ENCODE measurements at regions not wholly inside any gene's neighbourhood (a gene's known extent, or its start where the extent isn't known, plus 50 kb on each side); places are given as distances from the start of the nearest gene placed in this dataset.
"Not testable (repeated sequence)": the region's sequence is repeated elsewhere in the genome, so short reads cannot be mapped to it uniquely, and the experiment has no call there.

DNA sequence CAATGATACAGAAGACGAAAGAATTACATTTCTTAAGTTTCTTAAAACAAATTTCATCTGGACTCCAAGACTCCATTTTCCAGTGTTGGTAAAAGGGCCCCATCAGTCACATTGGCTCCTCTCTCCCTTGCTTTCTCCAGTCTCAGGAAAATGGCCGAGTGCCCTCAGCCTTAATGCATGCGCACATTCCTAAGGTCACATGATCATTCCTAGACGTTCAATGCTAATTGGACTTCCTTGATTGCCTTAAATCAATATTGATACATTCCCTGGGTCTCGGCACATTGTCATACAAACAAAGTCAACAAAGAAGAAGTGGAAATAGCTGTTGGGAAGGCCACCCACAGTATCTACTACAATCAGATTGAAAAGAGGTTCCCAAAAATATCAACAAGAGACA is 413.6 kb upstream of the GRAMD2B start:
- no peak for DNase-seq (ENCODE audit: low read depth)

DNA sequence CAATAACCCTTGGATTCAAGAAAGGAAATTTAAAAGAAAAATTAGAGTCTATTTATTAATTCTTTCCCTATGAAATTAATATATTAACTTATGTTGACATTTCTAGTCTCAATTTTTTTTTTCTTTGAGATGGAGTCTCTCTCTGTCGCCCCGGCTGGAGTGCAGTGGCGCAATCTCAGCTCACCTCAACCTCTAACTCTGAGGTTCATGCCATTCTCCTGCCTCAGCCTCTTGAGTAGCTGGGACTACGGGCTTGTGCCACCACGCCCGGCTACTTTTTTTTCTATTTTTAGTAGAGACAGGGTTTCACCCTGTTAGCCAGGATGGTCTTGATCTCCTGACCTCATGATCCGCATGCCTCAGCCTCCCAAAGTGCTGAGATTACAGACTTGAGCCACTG is 411.7 kb upstream of the GRAMD2B start:
- not testable (repeated sequence) for DNase-seq (ENCODE audit: low read depth)

DNA sequence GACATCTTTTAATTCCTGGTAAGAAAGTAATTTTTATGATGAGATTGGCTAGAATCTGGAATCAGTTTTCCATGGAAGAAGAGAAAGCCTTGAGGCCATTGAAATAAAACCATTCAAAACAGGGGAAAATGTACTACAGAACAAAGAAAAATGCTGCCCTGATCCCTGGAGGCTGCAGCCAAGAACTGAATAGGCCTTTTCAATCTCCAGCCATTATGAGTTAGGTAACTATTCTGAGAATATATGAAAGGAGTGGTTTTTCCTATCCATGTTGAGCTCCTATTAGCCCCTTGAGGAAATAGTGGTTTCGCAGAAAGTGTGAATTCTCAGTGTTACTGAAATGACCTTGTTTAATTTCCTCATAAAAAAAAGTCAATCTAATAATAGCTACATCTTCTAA is 408.5 kb upstream of the GRAMD2B start:
- DNase-seq (ENCODE audit: low read depth): no peak

DNA sequence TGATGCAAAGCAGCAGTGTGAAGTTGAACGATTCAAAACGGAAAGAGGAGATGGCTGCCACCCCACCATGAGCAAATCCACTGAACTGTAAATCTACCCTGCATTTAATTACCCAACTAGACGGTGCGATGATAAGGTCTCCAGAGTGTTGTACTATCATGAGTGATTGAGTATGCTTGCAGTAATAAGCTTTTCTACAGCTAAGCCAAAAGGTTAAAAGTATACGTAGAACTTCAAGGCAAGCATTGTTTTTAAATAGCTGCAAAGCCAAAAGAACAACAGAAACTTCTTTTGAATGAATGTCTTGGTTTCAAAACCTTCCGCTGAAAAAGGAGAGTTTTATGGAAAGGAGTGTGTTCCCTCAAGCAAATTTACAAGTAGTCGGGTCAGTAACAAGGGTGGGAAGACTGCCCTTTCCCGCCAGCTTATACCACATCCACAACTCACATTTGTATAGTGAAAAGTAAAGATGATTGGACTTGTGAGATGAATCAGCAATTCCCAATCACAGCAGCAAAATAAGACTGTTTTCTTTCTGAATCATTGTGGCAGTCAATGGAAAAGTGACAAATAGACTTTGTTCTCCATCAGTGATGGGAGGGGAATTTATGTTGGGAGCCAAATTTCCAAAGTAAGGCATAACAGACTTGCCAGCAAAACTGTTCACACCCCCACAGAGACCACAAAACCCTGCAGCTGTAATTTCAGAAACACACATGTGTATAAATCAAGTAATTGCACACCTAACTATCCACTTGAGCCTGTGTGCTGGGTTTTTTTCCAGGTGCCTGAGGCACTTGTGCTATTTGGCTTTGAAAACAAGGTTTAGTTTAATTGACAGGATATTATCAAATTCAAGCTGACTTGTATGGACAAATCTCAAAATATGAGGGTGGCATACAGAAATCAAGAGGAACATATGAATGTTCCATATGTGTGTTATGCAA is 407.7 kb upstream of the GRAMD2B start:
- DNase-seq (ENCODE audit: low read depth): no peak

DNA sequence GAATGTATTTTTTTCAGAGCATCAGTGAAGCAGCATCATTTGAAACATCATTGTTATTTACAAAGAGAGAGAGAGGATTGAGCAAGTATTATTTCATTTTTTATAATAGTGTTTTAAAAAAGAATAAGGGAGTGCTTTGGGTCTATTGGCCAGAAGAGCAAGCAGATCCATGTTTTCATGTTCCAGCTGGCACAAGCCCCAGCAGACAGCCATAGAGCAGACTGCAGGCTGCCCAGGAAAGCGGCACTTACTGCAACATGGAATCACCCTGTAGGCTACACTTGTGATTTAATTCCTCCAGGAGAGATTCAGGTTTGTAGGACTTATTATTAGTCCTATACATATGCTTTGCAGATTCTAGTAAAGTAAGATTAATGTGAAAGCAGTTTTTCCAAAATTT is 407.0 kb upstream of the GRAMD2B start:
- DNase-seq (ENCODE audit: low read depth): no peak

DNA sequence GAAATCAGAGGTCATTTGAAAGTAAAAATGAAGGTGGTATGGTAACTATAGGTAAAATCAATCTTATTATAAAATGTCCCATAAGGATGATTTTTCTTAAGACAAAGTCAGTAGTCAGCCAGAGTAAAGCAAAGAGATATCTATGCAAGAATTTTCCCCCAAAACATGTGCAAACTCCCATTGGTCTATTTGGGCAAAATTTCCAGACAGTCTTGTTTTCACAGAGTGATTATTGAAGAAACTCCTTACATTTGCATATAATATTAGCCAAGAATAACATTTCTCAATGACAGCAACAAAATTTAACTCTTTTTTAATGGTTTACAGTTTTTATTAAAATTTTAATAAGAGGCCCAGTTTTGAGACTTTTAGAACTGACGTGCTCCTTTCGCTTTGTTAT is 406.1 kb upstream of the GRAMD2B start:
- DNase-seq (ENCODE audit: low read depth): no peak

DNA sequence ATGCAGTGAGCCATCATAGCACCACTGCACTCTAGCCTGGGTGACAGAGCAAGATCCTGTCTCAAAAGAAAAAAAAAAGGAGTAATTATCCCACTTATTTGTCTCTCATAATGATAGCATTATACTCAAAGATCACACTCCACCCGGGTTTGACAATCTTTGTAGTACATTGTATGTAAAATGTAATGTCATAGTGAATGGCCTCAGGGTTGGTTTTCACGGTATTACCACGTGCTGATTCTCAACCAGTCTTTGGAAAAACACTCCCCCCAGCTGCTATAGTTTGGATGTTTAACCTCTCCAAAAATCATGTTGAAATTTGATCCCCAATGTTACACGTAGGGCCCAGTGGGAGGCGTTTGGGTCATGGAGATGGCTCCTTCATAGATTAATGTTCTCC is 402.4 kb upstream of the GRAMD2B start:
- DNase-seq (ENCODE audit: low read depth): no peak

DNA sequence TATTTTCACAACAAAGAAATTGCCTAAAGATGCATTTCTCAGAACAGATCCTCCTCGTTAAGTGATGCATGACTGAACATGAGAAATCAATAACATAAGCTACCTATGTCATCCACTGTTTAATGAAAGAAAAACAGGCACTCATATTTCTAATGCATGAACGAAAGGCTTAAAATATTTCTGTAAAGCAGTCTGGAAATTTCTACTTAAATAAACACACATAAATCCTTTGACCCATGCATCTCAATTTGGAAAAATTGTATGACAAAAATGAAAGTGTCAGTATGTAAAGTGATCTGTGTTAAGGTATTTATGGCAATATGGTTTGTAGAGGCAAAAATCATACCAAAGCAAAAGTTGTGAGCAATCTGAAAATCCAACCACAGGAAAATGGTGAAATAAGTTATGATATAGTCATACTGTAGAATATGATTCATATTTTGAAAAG is 399.2 kb upstream of the GRAMD2B start:
- no peak for DNase-seq (ENCODE audit: low read depth)

DNA sequence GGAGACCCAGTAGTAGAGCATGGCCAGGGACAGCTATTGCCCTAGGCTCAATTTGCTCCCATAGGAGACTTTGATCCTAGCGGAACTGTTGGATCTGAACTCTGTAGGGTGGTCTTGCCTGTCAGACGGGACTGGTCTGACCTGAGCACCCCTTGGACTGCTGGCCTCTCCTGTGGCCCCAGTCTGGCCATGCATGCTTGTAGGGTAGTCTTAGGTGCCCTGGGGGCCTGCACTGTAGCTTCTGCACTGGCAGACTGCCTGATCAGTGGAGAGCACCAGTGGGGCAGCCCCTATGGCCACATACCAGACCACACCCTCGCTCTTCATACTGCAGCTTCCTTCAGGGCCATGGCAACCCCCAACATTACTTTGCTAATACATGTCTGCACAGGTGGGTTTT is 396.1 kb upstream of the GRAMD2B start:
- DNase-seq (ENCODE audit: low read depth): no peak

DNA sequence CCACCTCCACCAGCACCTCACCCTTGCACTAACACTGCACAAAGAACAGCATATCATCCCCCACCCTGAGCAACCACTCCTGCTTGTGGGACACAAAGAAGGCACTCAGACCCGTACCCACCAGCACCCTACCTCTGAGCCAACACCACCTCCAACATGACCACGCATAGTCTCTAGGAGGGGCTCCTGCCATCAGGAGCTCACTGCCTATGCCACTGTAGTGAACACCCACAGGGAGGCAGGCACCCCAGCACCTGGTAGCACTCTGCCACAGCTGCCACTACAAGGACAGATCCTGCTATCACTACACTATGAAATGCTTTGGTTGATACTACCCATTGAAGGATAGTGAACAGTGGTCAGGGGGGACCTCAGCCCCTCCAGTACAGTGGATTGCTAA is 395.6 kb upstream of the GRAMD2B start:
- no peak for DNase-seq (ENCODE audit: low read depth)

DNA sequence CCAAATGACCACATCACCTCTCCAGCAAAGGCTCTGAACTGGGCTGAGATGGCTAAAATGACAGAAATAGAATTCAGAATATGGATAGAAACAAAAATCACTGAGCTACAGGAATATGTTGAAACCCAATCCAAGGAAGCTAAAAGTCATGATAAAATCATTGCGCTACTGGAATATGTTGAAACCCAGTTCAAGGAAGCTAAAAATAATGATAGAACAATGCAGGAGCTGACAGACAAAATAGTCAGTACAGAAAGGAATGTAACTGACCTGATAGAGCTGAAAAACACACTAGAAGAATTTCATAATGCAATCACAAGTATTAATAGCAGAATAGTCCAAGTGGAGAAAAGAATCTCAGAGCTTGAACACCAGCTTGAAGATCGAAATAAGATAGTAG is 394.9 kb upstream of the GRAMD2B start:
- no peak for DNase-seq (ENCODE audit: low read depth)

DNA sequence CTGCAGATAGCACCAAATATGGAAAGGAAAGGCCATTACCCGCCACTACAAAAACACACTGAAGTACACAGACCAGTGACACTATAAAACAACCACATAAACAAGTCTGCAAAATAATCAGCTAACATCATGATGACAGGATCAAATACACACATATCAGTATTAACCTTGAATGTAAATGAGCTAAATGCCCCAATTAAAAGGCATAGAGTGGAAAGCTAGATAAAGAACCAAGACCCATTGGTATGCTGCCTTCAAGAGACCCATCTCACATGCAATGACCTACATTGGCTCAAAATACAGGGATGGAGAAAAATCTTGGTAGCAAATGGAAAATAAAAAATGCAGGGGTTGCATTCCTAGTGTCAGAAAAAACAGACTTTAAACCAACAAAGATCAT is 393.9 kb upstream of the GRAMD2B start:
- DNase-seq (ENCODE audit: low read depth): not testable (repeated sequence)

DNA sequence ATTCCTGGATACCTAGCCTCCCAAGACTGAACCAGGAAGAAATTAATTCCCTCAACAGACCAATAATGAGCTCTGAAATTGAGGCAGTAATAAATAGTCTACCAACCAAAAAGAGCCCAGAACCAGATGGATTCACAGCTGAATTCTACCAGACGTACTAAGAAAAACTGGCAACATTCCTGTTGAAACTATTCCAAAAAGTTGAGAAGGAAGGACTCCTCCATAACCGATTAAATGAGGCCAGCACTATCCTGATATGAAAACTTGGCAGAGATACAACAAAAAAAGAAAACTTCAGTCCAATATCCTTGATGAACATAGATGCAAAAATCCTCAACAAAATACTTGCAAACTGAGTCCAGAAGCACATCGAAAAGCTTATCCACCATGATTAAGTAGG is 392.5 kb upstream of the GRAMD2B start:
- DNase-seq (ENCODE audit: low read depth): no peak

DNA sequence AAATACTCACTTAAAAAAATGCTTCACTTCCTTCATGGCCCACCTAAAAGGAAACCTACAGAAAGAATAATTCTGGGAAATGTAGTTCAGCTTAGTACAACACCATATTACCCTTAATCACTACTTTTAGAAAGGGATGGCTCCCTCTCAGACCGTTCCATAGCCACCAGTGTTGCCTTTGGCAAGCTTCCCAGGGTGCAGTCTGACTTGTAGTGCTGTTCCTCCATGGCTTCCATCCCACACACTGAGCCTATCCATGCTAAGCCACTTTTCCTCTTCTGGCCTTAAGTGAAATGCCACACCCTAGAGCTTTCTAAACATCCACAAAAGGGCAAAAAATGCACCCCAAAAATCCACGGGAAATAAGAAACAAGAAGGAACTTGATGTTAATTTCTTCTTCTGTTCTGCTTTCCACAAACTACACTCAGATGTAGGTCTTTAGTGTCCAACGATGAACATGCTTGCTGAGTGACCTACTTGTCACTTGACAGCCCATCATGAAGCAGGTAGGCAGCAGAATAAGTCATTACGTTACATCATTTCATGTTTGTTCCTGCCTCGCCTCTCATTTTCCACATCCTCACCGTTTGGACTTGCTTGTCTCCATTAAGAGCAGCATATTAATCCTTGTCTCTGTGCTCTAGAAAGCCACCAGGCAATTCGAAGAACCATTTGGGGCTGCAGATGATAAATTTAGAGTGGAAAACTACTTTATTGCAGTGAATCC is 391.1 kb upstream of the GRAMD2B start:
- peak; percentile 60 for DNase-seq (ENCODE audit: low read depth)

DNA sequence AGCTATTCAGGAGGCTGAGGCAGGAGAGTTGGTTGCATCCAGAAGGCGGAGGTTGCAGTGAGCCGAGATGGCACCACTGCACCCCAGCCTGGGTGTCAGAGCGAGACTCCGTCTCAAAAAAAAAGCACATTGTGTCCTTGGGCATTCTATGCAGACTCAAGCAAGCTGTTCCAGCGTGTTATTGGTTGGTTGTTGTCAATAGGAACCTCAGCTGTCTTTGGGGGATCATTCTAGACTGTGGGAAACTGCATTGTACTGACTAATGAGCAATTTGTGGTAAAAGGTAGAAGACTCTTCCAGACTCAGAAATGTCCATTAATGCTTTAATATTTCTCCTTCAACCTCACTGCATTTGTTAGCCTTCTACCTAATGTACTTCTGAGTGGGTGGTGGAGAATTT is 379.5 kb upstream of the GRAMD2B start:
- no peak for DNase-seq (ENCODE audit: low read depth)

DNA sequence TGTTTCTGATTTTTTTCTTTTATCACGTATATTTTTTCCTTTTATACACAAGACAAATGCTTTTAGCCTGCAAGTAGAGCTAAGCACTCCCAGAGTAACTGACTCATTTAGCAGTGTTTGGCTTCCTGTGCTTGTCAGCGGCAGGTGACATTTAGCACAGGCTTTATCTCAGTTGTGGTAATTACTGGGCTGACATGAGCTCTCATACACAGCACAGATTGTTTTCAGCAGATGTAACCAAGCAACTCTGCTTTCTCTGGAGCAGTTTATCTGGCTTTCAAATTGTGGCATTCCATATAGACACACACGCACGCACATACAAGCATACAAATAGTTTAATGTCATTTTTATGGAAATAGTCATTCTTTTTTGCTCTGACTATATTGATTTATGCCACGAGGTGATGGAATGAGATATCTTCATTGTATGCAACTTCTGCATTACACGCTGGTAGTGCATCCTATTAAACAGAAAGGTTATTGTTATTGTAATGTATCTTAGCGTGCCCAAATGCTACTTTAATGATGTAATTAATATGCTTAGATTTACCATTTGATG is 379.0 kb upstream of the GRAMD2B start:
- DNase-seq (ENCODE audit: low read depth): no peak

DNA sequence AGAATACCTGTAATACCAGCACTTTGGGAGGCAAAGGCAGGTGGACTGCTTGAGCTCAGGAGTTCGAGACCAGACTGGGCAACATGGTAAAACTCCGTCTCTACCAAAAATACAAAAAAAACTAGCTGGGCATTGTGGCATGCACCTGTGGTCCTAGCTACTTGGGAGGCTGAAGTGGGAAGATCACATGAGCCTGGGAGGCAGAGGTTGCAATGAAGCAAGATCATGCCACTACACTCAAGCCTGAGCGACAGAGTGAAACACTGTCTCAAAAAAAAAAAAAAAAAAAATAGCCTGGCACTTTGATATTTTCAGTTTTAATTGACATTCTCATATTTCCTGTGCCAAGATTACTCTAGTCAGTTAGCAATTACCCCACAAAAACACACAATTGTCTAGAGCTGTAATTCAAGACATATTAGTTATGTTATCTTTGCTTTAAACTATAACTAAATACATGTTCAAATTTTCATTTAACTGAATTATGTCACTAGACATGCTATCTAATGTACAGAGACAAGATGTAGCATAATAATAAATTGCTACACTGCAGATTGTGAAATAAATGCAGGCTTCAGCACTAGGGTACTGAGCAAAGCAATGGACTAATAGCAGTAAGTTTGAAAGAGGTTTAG is 378.2 kb upstream of the GRAMD2B start:
- no peak for DNase-seq (ENCODE audit: low read depth)

DNA sequence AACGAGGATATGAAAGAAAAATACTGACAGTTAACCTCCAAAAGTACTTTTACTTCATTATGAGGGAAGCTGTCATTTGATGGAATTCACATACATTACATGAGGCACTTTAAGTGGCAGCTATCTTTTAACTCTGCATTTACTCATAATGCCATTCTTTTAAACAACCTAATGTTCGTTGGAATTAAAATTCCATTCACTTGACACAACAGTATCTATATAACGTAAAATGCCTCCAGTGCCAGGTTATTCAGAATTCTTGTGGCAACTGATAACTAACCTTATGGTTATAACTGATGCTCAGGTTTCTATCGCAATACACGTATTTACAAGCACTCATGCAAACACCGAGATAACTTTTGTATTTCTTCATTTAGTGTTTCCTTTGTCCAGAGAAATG is 376.9 kb upstream of the GRAMD2B start:
- DNase-seq (ENCODE audit: low read depth): no peak

DNA sequence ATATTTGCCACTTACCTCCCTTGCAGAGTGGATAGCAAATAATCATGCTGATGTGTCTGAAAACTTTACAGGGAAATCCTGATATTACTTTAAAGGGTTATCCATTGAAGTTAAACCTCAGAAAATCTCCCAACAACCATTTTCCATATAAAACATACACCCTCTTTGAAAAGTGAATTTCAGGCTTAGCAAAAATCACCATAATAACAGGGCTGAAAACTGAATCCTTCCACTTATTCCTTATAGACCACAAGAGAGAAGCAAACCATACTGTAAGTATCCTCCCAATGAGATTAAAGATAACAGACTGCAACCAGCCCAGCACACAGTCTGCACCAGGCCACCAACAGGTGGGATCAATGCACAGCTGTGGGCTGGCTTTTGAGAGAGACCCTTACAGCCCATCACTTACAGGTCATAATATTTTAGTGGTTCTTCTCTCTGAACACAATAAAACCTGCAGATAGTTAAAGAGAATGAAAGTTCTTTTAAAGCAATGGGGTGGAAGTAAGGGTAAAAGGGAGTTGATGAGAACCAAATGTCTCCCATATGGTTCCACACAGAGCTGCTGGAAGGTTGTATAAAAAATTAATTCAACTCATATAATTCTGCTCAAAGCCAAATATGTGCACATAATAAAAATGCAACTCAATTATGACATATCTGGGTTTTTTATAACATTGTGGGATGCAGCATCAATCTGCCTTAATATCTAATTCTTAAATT is 376.2 kb upstream of the GRAMD2B start:
- DNase-seq (ENCODE audit: low read depth): no peak

DNA sequence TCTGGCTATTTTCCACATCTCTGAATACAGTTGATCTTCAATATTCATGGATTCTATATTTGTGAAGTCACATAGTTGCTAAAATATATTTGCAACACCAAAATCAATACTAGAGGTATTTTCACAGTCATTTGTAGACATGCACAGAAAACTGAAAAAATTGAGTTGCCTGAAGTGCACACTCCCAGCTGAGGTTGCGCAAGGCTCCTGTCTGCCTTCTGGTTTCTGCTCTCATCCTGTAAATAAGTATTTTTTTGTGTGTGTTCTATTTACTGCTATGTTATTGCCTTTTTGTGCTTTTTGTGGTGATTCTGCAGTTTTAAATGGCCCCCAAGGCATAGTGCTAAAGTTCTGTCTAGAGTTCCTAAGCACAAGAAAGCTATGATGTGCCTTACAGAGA is 371.1 kb upstream of the GRAMD2B start:
- DNase-seq (ENCODE audit: low read depth): no peak

DNA sequence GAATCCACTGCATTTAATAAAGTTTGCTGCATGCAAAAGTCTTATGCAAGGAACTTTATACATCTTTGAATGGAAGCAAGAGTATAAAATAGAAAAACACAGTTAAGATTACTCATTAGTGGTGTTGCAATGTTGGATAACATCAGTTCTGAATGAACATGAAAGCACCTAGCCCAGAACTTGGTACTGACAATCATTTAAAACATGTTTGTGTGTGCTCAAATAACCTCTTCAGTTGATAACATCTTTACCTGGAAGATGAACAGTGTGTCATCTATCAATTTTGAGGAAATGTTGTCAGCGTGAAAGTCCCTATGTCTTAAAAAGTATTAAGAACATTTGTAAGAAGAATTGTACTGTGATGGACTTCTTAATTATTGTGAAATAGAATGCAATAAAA is 370.4 kb upstream of the GRAMD2B start:
- DNase-seq (ENCODE audit: low read depth): no peak

DNA sequence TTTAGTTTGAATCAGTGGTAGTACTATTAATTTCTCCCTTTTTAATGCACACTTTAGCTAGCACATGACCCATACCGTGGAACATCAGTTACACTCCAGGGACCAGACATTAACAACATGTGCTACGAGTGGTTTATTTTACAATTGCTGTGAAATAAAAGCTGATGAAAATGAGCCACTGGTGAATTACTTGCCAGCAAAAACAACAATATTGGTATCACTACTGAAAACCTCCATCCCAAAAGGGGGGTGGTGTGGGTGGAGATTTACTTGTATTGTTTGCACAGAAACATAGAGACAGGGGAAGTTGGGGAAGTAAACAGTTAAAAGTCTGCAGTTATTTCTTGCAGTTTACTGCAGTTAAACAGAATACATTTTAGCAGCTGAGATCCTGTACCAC is 369.6 kb upstream of the GRAMD2B start:
- no peak for DNase-seq (ENCODE audit: low read depth)

Measured in fibroblast of the conjunctiva (primary cell).